CD14-positive monocyte (primary cell): ENCODE measurements at regions not wholly inside any gene's neighbourhood (a gene's known extent, or its start where the extent isn't known, plus 50 kb on each side); places are given as distances from the start of the nearest gene placed in this dataset.

Experiments used
- DNase-seq, 3 donors: peaks; one replicate each; pipeline ENCODE4 v3.0.0-alpha.2; 2011 to 2022
- H2AFZ ChIP-seq: 2 replicates; pipeline ENCODE4 v1.6.0; 2012; ENCODE audit warnings: mild to moderate bottlenecking, low read depth, low read length, inconsistent platforms; ENCODE audit not compliant: insufficient read depth, poor library complexity, severe bottlenecking
- H3K27ac ChIP-seq, 2 donors: 1 replicate in 1 of 2; 2 replicates in 1 of 2; pipeline ENCODE4 v1.5.1; 2012 to 2013; ENCODE audit warnings: low read length in 2 of 2, control low read depth in 1 of 2, inconsistent platforms in 1 of 2, low read depth in 1 of 2, mild to moderate bottlenecking in 1 of 2
- H3K27me3 ChIP-seq, 2 donors: one replicate each; pipeline versions ENCODE4 v1.6.0 to v1.6.1; 2011 to 2013; ENCODE audit warnings: low read length in 2 of 2; ENCODE audit not compliant: control insufficient read depth in 2 of 2, insufficient read depth in 2 of 2
- H3K36me3 ChIP-seq, 2 donors: replicated peaks in 1 of 2; 1 replicate in 1 of 2; 2 replicates in 1 of 2; pipeline versions ENCODE4 v1.5.1 to v1.6.1; 2012 to 2013; ENCODE audit warnings: low read length in 2 of 2, control low read depth in 1 of 2, inconsistent platforms in 1 of 2, mild to moderate bottlenecking in 1 of 2; ENCODE audit not compliant: insufficient read depth in 2 of 2, control insufficient read depth in 1 of 2
- H3K4me1 ChIP-seq, 2 donors: 1 replicate in 1 of 2; 2 replicates in 1 of 2; pipeline versions ENCODE4 v1.5.1 to v1.6.1; 2012 to 2013; ENCODE audit warnings: low read length in 2 of 2, control low read depth in 1 of 2, inconsistent platforms in 1 of 2, mild to moderate bottlenecking in 1 of 2, moderate library complexity in 1 of 2; ENCODE audit not compliant: insufficient read depth in 2 of 2, control insufficient read depth in 1 of 2
- H3K4me2 ChIP-seq: replicated peaks from 2 replicates; pipeline ENCODE3; 2012; ENCODE audit warnings: low read length, moderate library complexity, mild to moderate bottlenecking; ENCODE audit not compliant: poor library complexity, severe bottlenecking; ENCODE audit errors: extremely low read depth
- H3K4me3 ChIP-seq, 3 experiments: fragments of 200-600 bp in 1 of 3; sonication (generic) in 1 of 3; replicated peaks in 1 of 3; 1 replicate in 2 of 3; 2 replicates in 1 of 3; pipeline ENCODE4 v1.5.1; 2011 to 2013; ENCODE audit warnings: low read length in 3 of 3, mild to moderate bottlenecking in 3 of 3, control low read depth in 2 of 3, low read depth in 2 of 3, inconsistent platforms in 1 of 3, moderate library complexity in 1 of 3
- H3K79me2 ChIP-seq: 2 replicates; pipeline ENCODE4 v1.6.0; 2012; ENCODE audit warnings: mild to moderate bottlenecking, control low read depth, inconsistent platforms, low read length, moderate library complexity; ENCODE audit not compliant: insufficient read depth
- H3K9ac ChIP-seq: 2 replicates; pipeline ENCODE4 v1.6.0; 2017; ENCODE audit warnings: low read length, mild to moderate bottlenecking; ENCODE audit not compliant: insufficient read depth, poor library complexity, severe bottlenecking
- H3K9me3 ChIP-seq, 2 donors: replicated peaks in 1 of 2; 1 replicate in 1 of 2; 2 replicates in 1 of 2; pipeline versions ENCODE4 v1.5.1 to v1.6.1; 2012 to 2013; ENCODE audit warnings: low read length in 2 of 2, control low read depth in 1 of 2; ENCODE audit not compliant: control insufficient read depth in 1 of 2, insufficient read depth in 1 of 2
- H4K20me1 ChIP-seq: 2 replicates; pipeline ENCODE4 v1.6.0; 2012; ENCODE audit warnings: mild to moderate bottlenecking, low read length, control low read depth, moderate library complexity; ENCODE audit not compliant: insufficient read depth
- H3K27ac Mint-ChIP-seq, 7 donors: one replicate each; pipeline ENCODE4 v1.8.0; 2020; ENCODE audit warnings: mild to moderate bottlenecking in 7 of 7, mixed read lengths in 7 of 7, moderate library complexity in 6 of 7, inconsistent platforms in 2 of 7
- H3K27me3 Mint-ChIP-seq, 3 donors: one replicate each; pipeline ENCODE4 v1.8.0; 2021 to 2022; ENCODE audit warnings: low read depth in 3 of 3, mild to moderate bottlenecking in 3 of 3, mixed read lengths in 3 of 3, moderate library complexity in 3 of 3, inconsistent platforms in 1 of 3
- H3K36me3 Mint-ChIP-seq, 2 donors: one replicate each; pipeline ENCODE4 v1.8.0; 2020; ENCODE audit warnings: mixed read lengths in 2 of 2, inconsistent platforms in 1 of 2, mild to moderate bottlenecking in 1 of 2
- H3K4me1 Mint-ChIP-seq: one replicate; pipeline ENCODE4 v1.8.0; 2020; ENCODE audit warnings: mild to moderate bottlenecking, mixed read lengths
- H3K4me3 Mint-ChIP-seq, 2 donors: one replicate each; pipeline ENCODE4 v1.8.0; 2020; ENCODE audit warnings: mild to moderate bottlenecking in 2 of 2, mixed read lengths in 2 of 2, moderate library complexity in 1 of 2
- H3K9me3 Mint-ChIP-seq, 7 donors: one replicate each; pipeline ENCODE4 v1.8.0; 2020 to 2022; ENCODE audit warnings: mixed read lengths in 7 of 7, mild to moderate bottlenecking in 6 of 7, moderate library complexity in 6 of 7, inconsistent platforms in 2 of 7
- CTCF ChIP-seq: fragments of 200-600 bp; IDR thresholded peaks from one replicate; pipeline ENCODE4 v1.8.0; 2022; ENCODE audit warnings: antibody characterized with exemption, mild to moderate bottlenecking
- WGBS: methylation state at CpG from one replicate; pipeline ENCODE4 v1.1.5; 2013; ENCODE audit warnings: missing lambda C conversion rate; ENCODE audit not compliant: insufficient coverage; 5-methylcytosine and 5-hydroxymethylcytosine counted together
- intact Hi-C, 2 donors: fragments of 100-400 bp; cut with micrococcal nuclease; formaldehyde crosslinking; loops; one replicate each; pipeline versions ENCODE4 v1.15.0 to v1.15.1; 2023

- Mint-ChIP-seq H3K27me3 (no peaks in the 10 kb centered on the region), H3K4me1 (no peaks in the 10 kb centered on the region), H3K4me3 (no peak overlapping the region), H3K9me3 (peaks cover 0 to 3% (median 0%) of the 10 kb centered on the region in 7 donors), H3K36me3 (no peaks in the 10 kb centered on the region), H3K27ac (no peak overlapping the region)
- Histone ChIP-seq H3K27ac (no peak overlapping the region), H3K79me2 (no peaks in the 10 kb centered on the region), H3K9me3 (no peaks in the 10 kb centered on the region), H3K4me3 (no peak overlapping the region), H3K4me1 (no peaks in the 10 kb centered on the region), H3K36me3 (no peaks in the 10 kb centered on the region), H3K4me2 (no peak overlapping the region), H3K9ac (no peak overlapping the region), H2AFZ (no peak overlapping the region), H3K27me3 (no peaks in the 10 kb centered on the region), H4K20me1 (no peaks in the 10 kb centered on the region)
- no peak for DNase-seq
- WGBS, result no CpG with 5 or more reads among the region's 1 CpG
- TF ChIP-seq CTCF, result no peak
- intact Hi-C loops, result no loop called here
Observed at GRCh38 chr7:18109762-18110161, 82.1 kb upstream of the PRPS1L1 start.

- H3K4me3 Mint-ChIP-seq, result no peak overlapping the region
- DNase-seq, result no peak
- H3K9me3 ChIP-seq, result no peaks in the 10 kb centered on the region
- no peak overlapping the region for H3K9ac ChIP-seq
- no peak overlapping the region for H3K4me2 ChIP-seq
- no CpG with 5 or more reads among the region's 1 CpG for WGBS
- H3K27me3 Mint-ChIP-seq, result no peaks in the 10 kb centered on the region
- H4K20me1 ChIP-seq, result no peaks in the 10 kb centered on the region
- no peaks in the 10 kb centered on the region for H3K36me3 Mint-ChIP-seq
- intact Hi-C loops, result no loop called here
- no peaks in the 10 kb centered on the region for H3K27me3 ChIP-seq
- TF ChIP-seq CTCF, result no peak
- no peak overlapping the region for H3K27ac ChIP-seq
- no peaks in the 10 kb centered on the region for H3K4me1 ChIP-seq
- no peak overlapping the region for H2AFZ ChIP-seq
- no peak overlapping the region for H3K4me3 ChIP-seq
- H3K36me3 ChIP-seq, result no peaks in the 10 kb centered on the region
- no peak overlapping the region for H3K27ac Mint-ChIP-seq
- H3K4me1 Mint-ChIP-seq, result no peaks in the 10 kb centered on the region
- no peaks in the 10 kb centered on the region for H3K79me2 ChIP-seq
- H3K9me3 Mint-ChIP-seq, result no peaks in the 10 kb centered on the region
Observed at GRCh38 chr7:18116661-18117060, 89.0 kb upstream of the PRPS1L1 start.
